ENCODE measurements at regions not wholly inside any gene's neighbourhood (a gene's known extent, or its start where the extent isn't known, plus 50 kb on each side); places are given as distances from the start of the nearest gene placed in this dataset.

DNA sequence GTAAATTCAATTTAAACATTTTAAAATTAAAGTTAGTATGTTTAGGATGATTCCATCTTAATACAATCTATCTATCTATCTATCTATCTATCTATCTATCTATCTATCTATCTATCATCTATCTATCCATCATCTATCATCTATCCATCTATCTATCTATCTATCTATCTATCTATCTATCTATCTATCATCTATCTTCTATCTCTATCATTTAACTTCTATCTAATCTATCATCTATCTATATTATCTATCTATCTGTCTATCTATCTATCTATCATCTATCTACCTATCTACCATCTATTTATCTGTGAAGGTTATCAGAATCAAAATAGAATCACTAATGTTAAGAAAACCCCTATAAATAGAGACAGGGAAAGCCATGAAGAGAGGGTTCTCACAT, 78.3 kb downstream of the RAMP3 start:
- H3K4me2 ChIP-seq (ENCODE audit: insufficient read depth, low read length), result no peak overlapping the region
- no peaks in the 10 kb centered on the region for H3K79me2 ChIP-seq (ENCODE audit: insufficient read depth, low read length)
- H2AFZ ChIP-seq (ENCODE audit: low read length), result no peak overlapping the region
- DNase-seq (ENCODE audit: insufficient read length, low spot score, missing footprints), result no peak
- H3K9me3 ChIP-seq (ENCODE audit: low read depth, low read length), result no peaks in the 10 kb centered on the region
- H3K4me3 ChIP-seq (ENCODE audit: insufficient read depth, low read length), result no peak overlapping the region
- H4K20me1 ChIP-seq (ENCODE audit: insufficient read depth, low read length), result no peaks in the 10 kb centered on the region
- peaks cover 6% of the 10 kb centered on the region for H3K4me1 ChIP-seq (ENCODE audit: insufficient read depth, low read length)
- TF ChIP-seq CTCF (IDR thresholded peaks at IDR 0.05; ENCODE audit: extremely low read depth, low read depth, low read length), result no peak
- no peaks in the 10 kb centered on the region for H3K36me3 ChIP-seq (ENCODE audit: insufficient read depth, low read length)
- peaks cover 23% of the 10 kb centered on the region for H3K27me3 ChIP-seq (ENCODE audit: insufficient read depth, low read length)
- H3K27ac ChIP-seq (ENCODE audit: low read depth, low read length), result no peak overlapping the region

- H2AFZ ChIP-seq (ENCODE audit: low read length), result no peak overlapping the region
- H3K79me2 ChIP-seq (ENCODE audit: insufficient read depth, low read length), result no peaks in the 10 kb centered on the region
- no peak overlapping the region for H3K27ac ChIP-seq (ENCODE audit: low read depth, low read length)
- H3K4me1 ChIP-seq (ENCODE audit: insufficient read depth, low read length), result peaks cover 6% of the 10 kb centered on the region
- peaks cover 19% of the 10 kb centered on the region for H3K27me3 ChIP-seq (ENCODE audit: insufficient read depth, low read length)
- H4K20me1 ChIP-seq (ENCODE audit: insufficient read depth, low read length), result no peaks in the 10 kb centered on the region
- H3K36me3 ChIP-seq (ENCODE audit: insufficient read depth, low read length), result no peaks in the 10 kb centered on the region
- H3K9me3 ChIP-seq (ENCODE audit: low read depth, low read length), result no peaks in the 10 kb centered on the region
- no peak for DNase-seq (ENCODE audit: insufficient read length, low spot score, missing footprints)
- H3K4me2 ChIP-seq (ENCODE audit: insufficient read depth, low read length), result no peak overlapping the region
- no peak for TF ChIP-seq CTCF (IDR thresholded peaks at IDR 0.05; ENCODE audit: extremely low read depth, low read depth, low read length)
- H3K4me3 ChIP-seq (ENCODE audit: insufficient read depth, low read length), result no peak overlapping the region
These were observed 79.1 kb downstream of the RAMP3 start for GRCh38 chr7:45236666-45237065.

- Histone ChIP-seq H3K27me3 (ENCODE audit: insufficient read depth, low read length) (peaks cover 18% of the 10 kb centered on the region), H3K79me2 (ENCODE audit: insufficient read depth, low read length) (no peaks in the 10 kb centered on the region), H3K4me3 (ENCODE audit: insufficient read depth, low read length) (no peak overlapping the region), H3K27ac (ENCODE audit: low read depth, low read length) (no peak overlapping the region), H2AFZ (ENCODE audit: low read length) (no peak overlapping the region), H3K9me3 (ENCODE audit: low read depth, low read length) (no peaks in the 10 kb centered on the region), H3K4me2 (ENCODE audit: insufficient read depth, low read length) (no peak overlapping the region), H3K4me1 (ENCODE audit: insufficient read depth, low read length) (peaks cover 6% of the 10 kb centered on the region), H4K20me1 (ENCODE audit: insufficient read depth, low read length) (no peaks in the 10 kb centered on the region), H3K36me3 (ENCODE audit: insufficient read depth, low read length) (no peaks in the 10 kb centered on the region)
- TF ChIP-seq CTCF (IDR thresholded peaks at IDR 0.05; ENCODE audit: extremely low read depth, low read depth, low read length), result no peak
- DNase-seq (ENCODE audit: insufficient read length, low spot score, missing footprints), result no peak
These were observed 80.3 kb downstream of the RAMP3 start for GRCh38 chr7:45237788-45238461.

GRCh38 chr7:45238806-45239205, 81.2 kb downstream of the RAMP3 start:
- Histone ChIP-seq H3K9me3 (ENCODE audit: low read depth, low read length) (no peaks in the 10 kb centered on the region), H3K27ac (ENCODE audit: low read depth, low read length) (peak overlapping the region; percentile 23), H2AFZ (ENCODE audit: low read length) (no peak overlapping the region), H3K36me3 (ENCODE audit: insufficient read depth, low read length) (no peaks in the 10 kb centered on the region), H3K27me3 (ENCODE audit: insufficient read depth, low read length) (peaks cover 13% of the 10 kb centered on the region), H3K79me2 (ENCODE audit: insufficient read depth, low read length) (no peaks in the 10 kb centered on the region), H3K4me3 (ENCODE audit: insufficient read depth, low read length) (no peak overlapping the region), H4K20me1 (ENCODE audit: insufficient read depth, low read length) (no peaks in the 10 kb centered on the region), H3K4me2 (ENCODE audit: insufficient read depth, low read length) (no peak overlapping the region), H3K4me1 (ENCODE audit: insufficient read depth, low read length) (peaks cover 6% of the 10 kb centered on the region)
- DNase-seq (ENCODE audit: insufficient read length, low spot score, missing footprints), result no peak
- no peak for TF ChIP-seq CTCF (IDR thresholded peaks at IDR 0.05; ENCODE audit: extremely low read depth, low read depth, low read length)
